Chondrocyte (in vitro differentiated cells): ENCODE measurements at regions not wholly inside any gene's neighbourhood (a gene's known extent, or its start where the extent isn't known, plus 50 kb on each side); places are given as distances from the start of the nearest gene placed in this dataset.
"Not testable (repeated sequence)": the region's sequence is repeated elsewhere in the genome, so short reads cannot be mapped to it uniquely, and the experiment has no call there.

Experiments used
- DNase-seq: peaks from one replicate; pipeline ENCODE4 v3.0.0; 2021; ENCODE audit warnings: mixed read lengths, low spot score
- H3K27ac Mint-ChIP-seq: one replicate; pipeline ENCODE4 v1.8.0; 2021; ENCODE audit warnings: mild to moderate bottlenecking, moderate library complexity, mixed read lengths; ENCODE audit not compliant: unreplicated experiment
- H3K27me3 Mint-ChIP-seq: 2 replicates; pipeline ENCODE4 v1.8.0; 2021; ENCODE audit warnings: low read depth, mixed read lengths
- H3K36me3 Mint-ChIP-seq: 2 replicates; pipeline ENCODE4 v1.8.0; 2021; ENCODE audit warnings: low read depth, mixed read lengths
- H3K4me1 Mint-ChIP-seq: 2 replicates; pipeline ENCODE4 v1.8.0; 2021; ENCODE audit warnings: low read depth, mild to moderate bottlenecking, mixed read lengths
- H3K4me3 Mint-ChIP-seq: one replicate; pipeline ENCODE4 v1.8.0; 2021; ENCODE audit warnings: mild to moderate bottlenecking, moderate library complexity, mixed read lengths; ENCODE audit not compliant: unreplicated experiment
- H3K9me3 Mint-ChIP-seq: 2 replicates; pipeline ENCODE4 v1.8.0; 2021; ENCODE audit warnings: low read depth, mixed read lengths
- CTCF ChIP-seq: fragments of 200-600 bp; sonication (generic); IDR thresholded peaks from 2 replicates; pipeline ENCODE4 v1.5.0; 2021; ENCODE audit warnings: antibody characterized with exemption, mild to moderate bottlenecking, moderate library complexity

GRCh38 chr6:50390416-50390815 is 322.9 kb upstream of the TFAP2D start:
- H3K36me3 Mint-ChIP-seq: no peaks in the 10 kb centered on the region
- H3K9me3 Mint-ChIP-seq: no peaks in the 10 kb centered on the region
- H3K4me3 Mint-ChIP-seq: no peak overlapping the region
- no peaks in the 10 kb centered on the region for H3K27me3 Mint-ChIP-seq
- no peak for DNase-seq
- no peak overlapping the region for H3K27ac Mint-ChIP-seq
- TF ChIP-seq CTCF: no peak
- H3K4me1 Mint-ChIP-seq: peaks cover 10% of the 10 kb centered on the region

DNA sequence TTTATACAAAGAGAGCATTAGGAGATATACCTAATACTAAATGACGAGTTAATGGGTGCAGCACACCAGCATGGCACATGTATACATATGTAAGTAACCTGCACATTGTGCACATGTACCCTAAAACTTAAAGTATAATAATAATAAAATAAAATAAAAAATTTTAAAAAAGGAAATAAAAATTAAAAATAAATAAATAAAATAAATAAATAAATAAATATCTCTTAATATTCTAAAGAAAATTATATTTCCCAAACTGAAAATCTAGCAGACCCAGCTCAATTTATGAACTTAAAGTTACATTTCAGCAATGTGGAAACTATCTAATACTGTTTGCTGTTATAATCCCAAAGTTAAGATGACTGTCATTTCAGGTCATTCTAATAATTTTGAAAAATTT is 319.2 kb upstream of the TFAP2D start:
- not testable (repeated sequence) for H3K27ac Mint-ChIP-seq, DNase-seq, H3K9me3 Mint-ChIP-seq, H3K4me3 Mint-ChIP-seq, H3K36me3 Mint-ChIP-seq, H3K4me1 Mint-ChIP-seq, H3K27me3 Mint-ChIP-seq

- TF ChIP-seq CTCF: no peak
- Mint-ChIP-seq H3K4me1 (no peaks in the 10 kb centered on the region), H3K36me3 (no peaks in the 10 kb centered on the region), H3K4me3 (no peak overlapping the region), H3K27me3 (peaks cover 8% of the 10 kb centered on the region), H3K27ac (no peak overlapping the region), H3K9me3 (no peaks in the 10 kb centered on the region)
- DNase-seq: no peak
These were observed 308.7 kb upstream of the TFAP2D start for GRCh38 chr6:50404643-50405042.

DNA sequence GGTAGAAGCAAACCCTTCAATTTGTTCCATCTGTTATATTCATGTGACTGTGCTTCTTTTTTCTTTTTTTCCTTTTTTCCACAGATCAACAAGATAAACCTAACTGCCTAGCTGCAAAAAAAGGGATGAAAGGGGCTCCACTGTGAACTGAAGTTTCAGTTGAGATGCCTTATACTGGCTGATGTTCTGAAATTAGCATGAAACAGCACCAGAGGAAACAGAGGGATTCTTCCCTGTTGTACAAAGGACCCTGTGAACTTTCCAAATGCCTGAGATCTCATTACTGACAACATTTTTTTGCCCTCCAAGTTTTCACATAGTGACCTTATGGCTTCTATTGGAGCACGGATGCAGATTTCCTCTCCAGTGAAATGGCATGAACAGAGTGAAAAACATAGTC is 302.7 kb upstream of the TFAP2D start:
- Mint-ChIP-seq H3K9me3 (no peaks in the 10 kb centered on the region), H3K4me3 (no peak overlapping the region), H3K27ac (no peak overlapping the region), H3K36me3 (no peaks in the 10 kb centered on the region), H3K27me3 (no peaks in the 10 kb centered on the region), H3K4me1 (no peaks in the 10 kb centered on the region)
- no peak for TF ChIP-seq CTCF
- no peak for DNase-seq

- not testable (repeated sequence) for H3K4me1 Mint-ChIP-seq, H3K9me3 Mint-ChIP-seq, H3K4me3 Mint-ChIP-seq, H3K27me3 Mint-ChIP-seq, DNase-seq, H3K27ac Mint-ChIP-seq, H3K36me3 Mint-ChIP-seq
These were observed 292.3 kb upstream of the TFAP2D start for GRCh38 chr6:50421041-50421440.

- no peaks in the 10 kb centered on the region for H3K4me1 Mint-ChIP-seq
- H3K4me3 Mint-ChIP-seq: no peak overlapping the region
- TF ChIP-seq CTCF: no peak
- no peak for DNase-seq
- H3K36me3 Mint-ChIP-seq: no peaks in the 10 kb centered on the region
- no peak overlapping the region for H3K27ac Mint-ChIP-seq
- H3K9me3 Mint-ChIP-seq: no peaks in the 10 kb centered on the region
- H3K27me3 Mint-ChIP-seq: peaks cover 4% of the 10 kb centered on the region
These were observed 286.1 kb upstream of the TFAP2D start for GRCh38 chr6:50427267-50427666.
